DMS53 treated with DMSO at 0.1 percent for 48 hours (cell line): ENCODE measurements at regions not wholly inside any gene's neighbourhood (a gene's known extent, or its start where the extent isn't known, plus 50 kb on each side); places are given as distances from the start of the nearest gene placed in this dataset.

Source experiments
- DNase-seq: peaks from one replicate; lab custom pipeline; 2025; ENCODE audit not compliant: unreplicated experiment; lab: John Stamatoyannopoulos, UW

GRCh38 chr1:209343511-209343910 is 240.0 kb upstream of the CAMK1G start:
- no peak for DNase-seq

GRCh38 chr1:209344156-209344555 is 239.4 kb upstream of the CAMK1G start:
- DNase-seq = no peak

- DNase-seq = no peak
Measured at GRCh38 chr1:209349363-209350308, 233.9 kb upstream of the CAMK1G start.

GRCh38 chr1:209353053-209353452 is 230.5 kb upstream of the CAMK1G start:
- DNase-seq = no peak

GRCh38 chr1:209354111-209354839 is 229.2 kb upstream of the CAMK1G start:
- peak; percentile 88 for DNase-seq

- DNase-seq = no peak
Measured at GRCh38 chr1:209354840-209355165, 228.7 kb upstream of the CAMK1G start.

- no peak for DNase-seq
Measured at GRCh38 chr1:209355415-209355814, 228.1 kb upstream of the CAMK1G start.

GRCh38 chr1:209356976-209357377 is 226.5 kb upstream of the CAMK1G start:
- no peak for DNase-seq

GRCh38 chr1:209363112-209363511 is 220.4 kb upstream of the CAMK1G start:
- DNase-seq = peak; percentile 7

GRCh38 chr1:209364716-209365115 is 218.8 kb upstream of the CAMK1G start:
- DNase-seq = no peak

- DNase-seq = no peak
Measured at GRCh38 chr1:209367061-209367772, 216.3 kb upstream of the CAMK1G start.

GRCh38 chr1:209368864-209369598 is 214.5 kb upstream of the CAMK1G start:
- no peak for DNase-seq

GRCh38 chr1:209370241-209370995 is 213.1 kb upstream of the CAMK1G start:
- DNase-seq = no peak

GRCh38 chr1:209375097-209375496 is 208.4 kb upstream of the CAMK1G start:
- DNase-seq = no peak

- DNase-seq = no peak
Measured at GRCh38 chr1:209375671-209376365, 207.7 kb upstream of the CAMK1G start.

- DNase-seq = no peak
Measured at GRCh38 chr1:209376774-209377173, 206.7 kb upstream of the CAMK1G start.

- DNase-seq = no peak
Measured at GRCh38 chr1:209377995-209378394, 205.5 kb upstream of the CAMK1G start.

- no peak for DNase-seq
Measured at GRCh38 chr1:209379280-209379679, 204.2 kb upstream of the CAMK1G start.

- no peak for DNase-seq
Measured at GRCh38 chr1:209380420-209380819, 203.1 kb upstream of the CAMK1G start.
